ENCODE measurements at regions not wholly inside any gene's neighbourhood (a gene's known extent, or its start where the extent isn't known, plus 50 kb on each side); places are given as distances from the start of the nearest gene placed in this dataset.
A peak's percentile ranks its signal among the peaks of the same experiment; 100 is the strongest.
"Not testable (repeated sequence)": the region's sequence is repeated elsewhere in the genome, so short reads cannot be mapped to it uniquely, and the experiment has no call there.

DNA sequence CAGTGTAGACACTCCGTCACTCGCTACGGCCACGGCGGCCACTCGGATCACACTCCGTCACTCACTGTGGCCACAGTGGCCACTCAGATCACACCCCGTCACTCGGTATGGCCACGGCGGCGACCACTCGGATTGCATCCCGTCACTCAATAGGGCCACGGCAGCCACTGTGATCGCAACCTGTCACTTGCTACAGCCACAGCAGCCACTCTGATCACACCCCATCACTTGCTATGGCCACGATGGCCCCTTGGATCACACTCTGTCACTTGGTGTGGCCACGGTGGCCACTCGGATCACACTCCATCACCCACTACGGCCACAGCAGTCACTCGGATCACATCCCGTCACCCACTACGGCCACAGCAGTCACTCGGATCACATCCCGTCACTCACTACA lies 175.3 kb downstream of the LAT start:
- not testable (repeated sequence) for H3K27me3 ChIP-seq (replicated peaks; ENCODE audit: control insufficient read depth, insufficient read depth, low read length, poor library complexity, severe bottlenecking); H3K27ac ChIP-seq (ENCODE audit: insufficient read depth, low read length, poor library complexity, severe bottlenecking); H3K4me1 ChIP-seq (ENCODE audit: control insufficient read depth, insufficient read depth, low read length, poor library complexity, severe bottlenecking); H3K36me3 ChIP-seq (ENCODE audit: control insufficient read depth, insufficient read depth, low read length); H3K9me3 ChIP-seq (ENCODE audit: control insufficient read depth, low read length); DNase-seq; H3K4me3 ChIP-seq (ENCODE audit: insufficient read depth, low read depth, low read length, poor library complexity, severe bottlenecking)

DNA sequence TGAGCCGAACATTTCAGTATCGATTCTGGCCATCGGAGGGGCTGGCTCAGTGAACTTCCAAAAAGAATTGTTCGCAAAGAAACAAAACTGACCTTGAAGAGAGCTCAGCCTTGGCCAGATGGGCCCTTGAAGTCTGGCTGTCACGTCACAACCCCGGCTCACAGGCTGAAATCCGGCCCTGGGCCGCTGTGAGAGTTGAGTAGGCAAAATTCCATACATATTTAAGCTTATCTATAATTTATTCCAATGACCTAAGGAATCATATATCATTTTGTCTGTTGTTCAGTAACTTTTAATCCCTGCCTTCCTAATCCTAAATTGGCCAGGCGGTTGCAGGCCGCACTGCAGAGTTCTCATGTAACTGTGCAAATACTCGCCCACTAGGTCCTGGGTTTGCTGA lies 174.8 kb downstream of the LAT start:
- H3K4me3 ChIP-seq (ENCODE audit: insufficient read depth, low read depth, low read length, poor library complexity, severe bottlenecking); H3K4me1 ChIP-seq (ENCODE audit: control insufficient read depth, insufficient read depth, low read length, poor library complexity, severe bottlenecking); H3K27ac ChIP-seq (ENCODE audit: insufficient read depth, low read length, poor library complexity, severe bottlenecking); DNase-seq; H3K36me3 ChIP-seq (ENCODE audit: control insufficient read depth, insufficient read depth, low read length); H3K9me3 ChIP-seq (ENCODE audit: control insufficient read depth, low read length); H3K27me3 ChIP-seq (replicated peaks; ENCODE audit: control insufficient read depth, insufficient read depth, low read length, poor library complexity, severe bottlenecking): not testable (repeated sequence)

DNA sequence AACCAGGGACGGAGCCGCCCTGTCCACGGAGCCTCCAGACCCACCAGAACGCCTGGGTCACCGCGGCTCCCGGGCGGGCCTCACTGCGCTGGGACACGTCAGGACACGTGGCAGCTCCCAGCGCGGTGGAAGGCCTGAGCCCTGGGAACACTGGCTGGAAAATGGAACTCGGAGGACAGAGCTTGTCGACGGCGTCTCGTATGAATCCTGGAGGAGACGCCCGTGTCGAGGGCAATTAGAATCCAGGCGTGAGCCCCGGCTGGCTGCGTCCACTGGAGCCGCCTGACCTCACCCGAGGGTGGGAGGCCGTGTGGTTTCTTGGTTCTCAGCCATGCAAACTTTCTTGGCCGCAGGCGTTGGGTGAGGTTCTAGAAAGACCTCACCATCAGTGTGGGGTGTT lies 173.9 kb downstream of the LAT start:
- no peak for DNase-seq
- H3K4me1 ChIP-seq (ENCODE audit: control insufficient read depth, insufficient read depth, low read length, poor library complexity, severe bottlenecking), result no peaks in the 10 kb centered on the region
- no peak overlapping the region for H3K4me3 ChIP-seq (ENCODE audit: insufficient read depth, low read depth, low read length, poor library complexity, severe bottlenecking)
- no peaks in the 10 kb centered on the region for H3K9me3 ChIP-seq (ENCODE audit: control insufficient read depth, low read length)
- no peak overlapping the region for H3K27ac ChIP-seq (ENCODE audit: insufficient read depth, low read length, poor library complexity, severe bottlenecking)
- H3K27me3 ChIP-seq (replicated peaks; ENCODE audit: control insufficient read depth, insufficient read depth, low read length, poor library complexity, severe bottlenecking), result no peaks in the 10 kb centered on the region
- no peaks in the 10 kb centered on the region for H3K36me3 ChIP-seq (ENCODE audit: control insufficient read depth, insufficient read depth, low read length)

DNA sequence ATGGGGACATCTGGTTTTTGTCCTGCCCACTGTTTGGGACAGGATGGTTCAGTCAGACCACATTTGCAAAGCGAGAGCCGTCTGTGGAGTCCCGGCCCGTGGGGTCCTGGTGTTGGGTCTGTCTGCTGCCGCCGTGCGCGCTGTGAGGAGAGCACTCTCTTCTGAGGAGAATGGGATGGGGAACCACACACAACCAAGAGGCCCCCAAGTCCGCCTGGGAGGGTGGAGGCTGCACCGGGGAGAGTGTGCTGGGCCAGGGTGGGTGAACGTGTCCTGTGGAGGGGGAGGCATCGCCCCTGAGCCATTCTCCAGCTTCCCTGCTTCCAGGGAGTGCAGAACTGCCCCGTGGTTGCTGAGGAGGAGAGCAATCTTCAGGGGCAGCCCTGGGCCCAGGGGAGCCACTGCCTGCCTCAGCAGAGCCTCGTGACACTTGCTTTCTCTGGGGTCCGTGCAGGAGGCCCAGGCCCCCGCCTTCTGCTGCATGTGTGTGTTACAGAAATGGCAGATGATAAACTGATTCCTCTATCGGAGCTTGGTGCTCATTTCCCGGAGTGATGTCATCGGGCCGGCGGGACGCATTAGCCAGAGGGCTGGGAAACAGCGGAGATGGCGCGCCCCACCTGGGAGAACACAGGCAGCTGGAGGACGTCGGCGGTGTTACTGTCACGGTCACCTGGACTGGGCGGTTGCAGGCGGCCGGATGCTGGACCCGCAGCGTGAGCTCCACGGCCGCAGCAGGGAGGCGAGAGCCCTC lies 173.4 kb downstream of the LAT start:
- not testable (repeated sequence) for H3K36me3 ChIP-seq (ENCODE audit: control insufficient read depth, insufficient read depth, low read length); H3K4me3 ChIP-seq (ENCODE audit: insufficient read depth, low read depth, low read length, poor library complexity, severe bottlenecking); H3K4me1 ChIP-seq (ENCODE audit: control insufficient read depth, insufficient read depth, low read length, poor library complexity, severe bottlenecking); DNase-seq; H3K9me3 ChIP-seq (ENCODE audit: control insufficient read depth, low read length); H3K27ac ChIP-seq (ENCODE audit: insufficient read depth, low read length, poor library complexity, severe bottlenecking); H3K27me3 ChIP-seq (replicated peaks; ENCODE audit: control insufficient read depth, insufficient read depth, low read length, poor library complexity, severe bottlenecking)

DNA sequence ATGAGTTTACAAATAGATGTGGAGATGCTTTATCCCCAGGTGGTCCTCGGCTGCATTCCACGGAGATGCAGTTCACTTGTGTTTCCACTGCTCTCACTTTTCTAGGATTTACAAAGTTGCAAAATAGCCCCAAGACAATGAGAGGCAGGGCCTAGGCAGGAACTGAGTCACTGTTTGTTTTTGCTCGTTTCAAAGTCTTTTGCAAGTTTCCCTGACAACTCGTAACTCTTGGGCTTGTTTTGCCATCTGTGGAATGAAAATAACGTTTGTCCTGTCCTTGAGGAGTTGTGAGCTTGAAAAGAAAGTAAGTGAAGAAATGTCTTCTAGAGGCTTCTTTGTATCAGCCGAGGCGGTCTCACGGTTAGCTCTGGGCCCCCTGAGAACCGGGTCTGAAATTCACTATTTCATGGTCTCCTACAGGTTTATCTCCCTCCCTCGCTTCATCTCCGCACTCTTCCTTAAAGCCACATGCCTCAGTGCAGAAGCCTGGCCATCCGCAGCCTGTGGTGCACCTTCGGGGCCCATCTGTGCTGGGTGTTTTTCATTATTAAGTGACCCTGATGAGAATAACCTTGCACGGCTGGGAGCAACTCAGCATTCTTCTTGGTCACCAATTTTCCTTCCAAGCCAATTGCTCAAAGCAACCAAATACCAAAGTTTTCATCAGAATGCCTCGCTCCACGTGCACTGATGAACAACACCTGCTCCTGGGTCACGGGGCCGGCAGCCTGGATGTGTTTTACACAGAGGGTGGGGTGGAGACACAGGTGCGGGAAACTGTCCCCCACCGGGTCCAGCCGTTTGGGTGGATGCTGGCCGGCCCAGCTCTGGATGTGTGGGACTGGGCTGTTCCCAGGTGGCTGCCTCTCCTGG lies 172.4 kb downstream of the LAT start:
- not testable (repeated sequence) for H3K4me1 ChIP-seq (ENCODE audit: control insufficient read depth, insufficient read depth, low read length, poor library complexity, severe bottlenecking); DNase-seq; H3K4me3 ChIP-seq (ENCODE audit: insufficient read depth, low read depth, low read length, poor library complexity, severe bottlenecking); H3K27me3 ChIP-seq (replicated peaks; ENCODE audit: control insufficient read depth, insufficient read depth, low read length, poor library complexity, severe bottlenecking); H3K9me3 ChIP-seq (ENCODE audit: control insufficient read depth, low read length); H3K36me3 ChIP-seq (ENCODE audit: control insufficient read depth, insufficient read depth, low read length)
- H3K27ac ChIP-seq (ENCODE audit: insufficient read depth, low read length, poor library complexity, severe bottlenecking), result peak overlapping the region; percentile 32

DNA sequence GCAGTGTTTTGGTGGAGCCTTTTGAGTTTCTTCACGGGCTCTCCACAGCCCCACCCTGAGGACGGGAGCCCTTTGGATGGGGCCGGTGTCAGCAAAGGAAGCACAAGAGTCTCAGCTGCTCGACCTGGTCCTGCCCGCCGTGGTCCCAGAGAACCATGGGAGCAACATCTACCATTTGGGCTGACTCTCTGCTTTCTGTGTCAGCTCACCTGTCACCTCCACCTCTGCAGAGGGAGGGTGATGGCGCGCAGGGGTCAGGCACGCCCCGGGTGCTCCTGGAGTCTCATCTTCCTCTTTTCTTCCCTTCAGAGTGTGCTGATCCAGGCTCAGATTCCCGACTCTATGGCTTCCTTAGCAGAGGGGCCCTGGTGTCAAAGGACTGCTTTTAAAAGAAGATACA lies 171.7 kb downstream of the LAT start:
- Histone ChIP-seq H3K4me3 (ENCODE audit: insufficient read depth, low read depth, low read length, poor library complexity, severe bottlenecking) (no peak overlapping the region), H3K36me3 (ENCODE audit: control insufficient read depth, insufficient read depth, low read length) (no peaks in the 10 kb centered on the region), H3K9me3 (ENCODE audit: control insufficient read depth, low read length) (no peaks in the 10 kb centered on the region), H3K27ac (ENCODE audit: insufficient read depth, low read length, poor library complexity, severe bottlenecking) (no peak overlapping the region), H3K27me3 (replicated peaks; ENCODE audit: control insufficient read depth, insufficient read depth, low read length, poor library complexity, severe bottlenecking) (no peaks in the 10 kb centered on the region), H3K4me1 (ENCODE audit: control insufficient read depth, insufficient read depth, low read length, poor library complexity, severe bottlenecking) (no peaks in the 10 kb centered on the region)
- DNase-seq, result no peak

DNA sequence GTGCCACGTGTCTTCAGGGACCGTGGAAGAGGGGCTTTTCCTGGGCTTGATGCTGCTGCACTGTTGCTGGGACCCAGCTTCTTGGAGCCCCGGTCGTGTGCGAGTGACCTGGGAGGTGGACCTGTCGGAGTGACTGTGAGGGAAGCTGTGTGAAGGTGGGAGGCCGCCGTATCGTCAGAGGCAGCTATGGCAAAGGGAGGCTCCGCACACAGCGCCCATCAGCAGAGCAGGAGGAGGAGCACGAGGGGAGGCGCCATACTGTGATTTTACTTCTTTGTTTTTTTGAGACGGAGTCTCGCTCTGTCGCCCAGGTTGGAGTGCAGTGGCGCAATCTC lies 171.0 kb downstream of the LAT start:
- not testable (repeated sequence) for H3K9me3 ChIP-seq (ENCODE audit: control insufficient read depth, low read length); H3K36me3 ChIP-seq (ENCODE audit: control insufficient read depth, insufficient read depth, low read length); DNase-seq; H3K4me1 ChIP-seq (ENCODE audit: control insufficient read depth, insufficient read depth, low read length, poor library complexity, severe bottlenecking); H3K4me3 ChIP-seq (ENCODE audit: insufficient read depth, low read depth, low read length, poor library complexity, severe bottlenecking); H3K27ac ChIP-seq (ENCODE audit: insufficient read depth, low read length, poor library complexity, severe bottlenecking); H3K27me3 ChIP-seq (replicated peaks; ENCODE audit: control insufficient read depth, insufficient read depth, low read length, poor library complexity, severe bottlenecking)

DNA sequence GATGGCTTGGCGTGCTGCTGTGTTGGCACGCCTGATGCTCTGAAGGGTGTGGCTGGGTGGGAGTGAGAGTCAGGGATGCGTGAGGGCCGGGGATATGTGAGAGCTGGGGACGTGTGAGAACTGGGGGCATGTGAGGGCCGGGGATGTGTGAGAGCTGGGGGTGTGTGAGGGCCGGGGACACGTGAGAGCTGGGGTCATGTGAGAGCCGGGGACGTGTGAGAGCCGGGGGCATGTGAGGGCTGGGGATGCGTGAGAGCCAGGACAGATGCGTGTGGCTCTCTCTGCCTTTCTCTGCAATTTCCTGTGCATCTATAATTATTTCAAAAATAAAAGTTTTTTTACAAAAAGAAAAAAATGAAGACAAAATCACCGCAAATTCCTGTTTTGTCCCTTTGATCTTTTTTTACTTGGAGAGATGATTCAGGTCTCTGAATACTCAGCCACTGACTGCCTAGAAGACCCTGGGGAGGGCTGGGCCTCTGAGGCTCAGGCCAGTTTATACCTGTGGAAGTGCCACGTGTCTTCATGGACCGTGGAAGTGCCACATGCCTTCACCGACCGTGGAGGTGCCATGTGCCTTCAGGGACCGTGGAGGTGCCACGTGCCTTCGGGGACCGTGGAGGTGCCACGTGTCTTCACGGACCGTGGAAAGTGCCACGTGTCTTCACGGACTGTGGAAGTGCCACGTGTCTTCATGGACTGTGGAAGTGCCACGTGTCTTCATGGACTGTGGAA lies 170.4 kb downstream of the LAT start:
- H3K9me3 ChIP-seq (ENCODE audit: control insufficient read depth, low read length); H3K27ac ChIP-seq (ENCODE audit: insufficient read depth, low read length, poor library complexity, severe bottlenecking); H3K27me3 ChIP-seq (replicated peaks; ENCODE audit: control insufficient read depth, insufficient read depth, low read length, poor library complexity, severe bottlenecking); H3K4me1 ChIP-seq (ENCODE audit: control insufficient read depth, insufficient read depth, low read length, poor library complexity, severe bottlenecking); DNase-seq; H3K4me3 ChIP-seq (ENCODE audit: insufficient read depth, low read depth, low read length, poor library complexity, severe bottlenecking); H3K36me3 ChIP-seq (ENCODE audit: control insufficient read depth, insufficient read depth, low read length): not testable (repeated sequence)

DNA sequence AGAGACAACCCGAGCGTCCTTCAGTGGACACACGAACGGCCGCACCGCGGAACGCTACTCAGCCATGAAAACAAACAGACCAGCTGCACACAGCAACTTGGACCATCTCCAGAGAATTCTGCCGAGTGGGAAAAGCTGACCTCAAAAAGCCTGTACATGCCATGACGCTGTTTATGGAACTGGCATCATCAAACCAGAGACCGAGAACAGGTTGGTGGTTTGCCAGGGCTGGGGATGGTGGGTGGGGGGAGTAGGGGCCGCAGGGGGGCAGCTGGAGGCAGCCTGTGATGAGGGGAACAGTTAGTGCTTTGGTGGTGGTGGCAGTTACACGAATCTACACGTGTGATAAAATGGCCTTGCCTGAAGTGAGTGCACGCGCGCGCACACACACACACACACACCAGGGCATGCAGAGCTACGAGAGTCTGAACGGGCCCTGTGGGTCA lies 169.8 kb downstream of the LAT start:
- no peak for DNase-seq
- H3K27me3 ChIP-seq (replicated peaks; ENCODE audit: control insufficient read depth, insufficient read depth, low read length, poor library complexity, severe bottlenecking), result no peaks in the 10 kb centered on the region
- H3K4me1 ChIP-seq (ENCODE audit: control insufficient read depth, insufficient read depth, low read length, poor library complexity, severe bottlenecking), result no peaks in the 10 kb centered on the region
- no peaks in the 10 kb centered on the region for H3K36me3 ChIP-seq (ENCODE audit: control insufficient read depth, insufficient read depth, low read length)
- H3K9me3 ChIP-seq (ENCODE audit: control insufficient read depth, low read length), result no peaks in the 10 kb centered on the region
- no peak overlapping the region for H3K4me3 ChIP-seq (ENCODE audit: insufficient read depth, low read depth, low read length, poor library complexity, severe bottlenecking)
- H3K27ac ChIP-seq (ENCODE audit: insufficient read depth, low read length, poor library complexity, severe bottlenecking), result no peak overlapping the region

DNA sequence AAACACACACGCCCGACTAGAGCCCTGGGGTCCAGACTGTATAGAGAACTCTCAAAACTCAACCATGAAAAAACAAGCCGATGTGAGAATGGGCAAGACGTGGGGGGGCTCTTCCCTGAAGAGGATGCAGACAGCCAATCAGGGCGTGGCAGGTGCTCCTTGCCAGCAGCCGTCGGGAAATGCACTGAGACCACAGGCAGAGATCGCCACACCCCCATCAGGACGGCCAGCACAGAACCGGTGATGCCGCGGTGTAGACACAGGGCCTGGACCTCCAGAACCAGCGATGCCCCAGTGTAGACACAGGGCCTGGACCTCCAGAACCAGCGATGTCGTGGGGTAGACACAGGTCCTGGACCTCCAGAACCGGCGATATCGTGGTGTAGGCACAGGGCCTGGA lies 169.2 kb downstream of the LAT start:
- Histone ChIP-seq H3K27me3 (replicated peaks; ENCODE audit: control insufficient read depth, insufficient read depth, low read length, poor library complexity, severe bottlenecking) (no peaks in the 10 kb centered on the region), H3K27ac (ENCODE audit: insufficient read depth, low read length, poor library complexity, severe bottlenecking) (no peak overlapping the region), H3K4me1 (ENCODE audit: control insufficient read depth, insufficient read depth, low read length, poor library complexity, severe bottlenecking) (peaks cover under 1% of the 10 kb centered on the region), H3K9me3 (ENCODE audit: control insufficient read depth, low read length) (no peaks in the 10 kb centered on the region), H3K36me3 (ENCODE audit: control insufficient read depth, insufficient read depth, low read length) (no peaks in the 10 kb centered on the region), H3K4me3 (ENCODE audit: insufficient read depth, low read depth, low read length, poor library complexity, severe bottlenecking) (no peak overlapping the region)
- DNase-seq, result no peak
